ENCODE measurements at regions not wholly inside any gene's neighbourhood (a gene's known extent, or its start where the extent isn't known, plus 50 kb on each side); places are given as distances from the start of the nearest gene placed in this dataset.

DNA sequence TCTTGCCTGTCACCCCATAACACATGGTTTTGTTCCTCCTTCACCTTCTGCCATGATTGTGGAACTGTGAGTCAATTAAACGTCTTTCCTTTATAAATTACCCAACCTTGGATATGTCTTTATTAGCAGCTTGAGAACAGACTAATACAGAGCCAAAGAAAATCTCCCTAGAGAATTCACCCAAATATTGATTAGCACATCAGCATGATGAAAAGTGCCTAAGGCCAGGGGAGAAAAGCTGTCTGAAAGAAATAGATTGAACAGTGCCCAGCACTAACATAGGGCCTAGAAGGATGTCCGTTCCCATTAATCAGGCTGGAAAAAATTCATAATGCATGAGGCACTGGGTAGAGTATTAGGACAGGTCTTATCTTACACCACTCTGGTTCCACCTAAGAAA lies 111.9 kb upstream of the CALN1 start:
- TF ChIP-seq, protein P1, sequence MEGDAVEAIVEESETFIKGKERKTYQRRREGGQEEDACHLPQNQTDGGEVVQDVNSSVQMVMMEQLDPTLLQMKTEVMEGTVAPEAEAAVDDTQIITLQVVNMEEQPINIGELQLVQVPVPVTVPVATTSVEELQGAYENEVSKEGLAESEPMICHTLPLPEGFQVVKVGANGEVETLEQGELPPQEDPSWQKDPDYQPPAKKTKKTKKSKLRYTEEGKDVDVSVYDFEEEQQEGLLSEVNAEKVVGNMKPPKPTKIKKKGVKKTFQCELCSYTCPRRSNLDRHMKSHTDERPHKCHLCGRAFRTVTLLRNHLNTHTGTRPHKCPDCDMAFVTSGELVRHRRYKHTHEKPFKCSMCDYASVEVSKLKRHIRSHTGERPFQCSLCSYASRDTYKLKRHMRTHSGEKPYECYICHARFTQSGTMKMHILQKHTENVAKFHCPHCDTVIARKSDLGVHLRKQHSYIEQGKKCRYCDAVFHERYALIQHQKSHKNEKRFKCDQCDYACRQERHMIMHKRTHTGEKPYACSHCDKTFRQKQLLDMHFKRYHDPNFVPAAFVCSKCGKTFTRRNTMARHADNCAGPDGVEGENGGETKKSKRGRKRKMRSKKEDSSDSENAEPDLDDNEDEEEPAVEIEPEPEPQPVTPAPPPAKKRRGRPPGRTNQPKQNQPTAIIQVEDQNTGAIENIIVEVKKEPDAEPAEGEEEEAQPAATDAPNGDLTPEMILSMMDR (IDR thresholded peaks at IDR 0.05; ENCODE audit: extremely low read depth, insufficient read depth, missing control alignments): no peak
- in situ Hi-C loops (cut with MboI; ENCODE audit: low pct_unique_long_range_greater_than_20kb, low sequenced_read_pairs, unreplicated experiment): no loop called here
- no peak for DNase-seq (ENCODE audit: low spot score)

DNA sequence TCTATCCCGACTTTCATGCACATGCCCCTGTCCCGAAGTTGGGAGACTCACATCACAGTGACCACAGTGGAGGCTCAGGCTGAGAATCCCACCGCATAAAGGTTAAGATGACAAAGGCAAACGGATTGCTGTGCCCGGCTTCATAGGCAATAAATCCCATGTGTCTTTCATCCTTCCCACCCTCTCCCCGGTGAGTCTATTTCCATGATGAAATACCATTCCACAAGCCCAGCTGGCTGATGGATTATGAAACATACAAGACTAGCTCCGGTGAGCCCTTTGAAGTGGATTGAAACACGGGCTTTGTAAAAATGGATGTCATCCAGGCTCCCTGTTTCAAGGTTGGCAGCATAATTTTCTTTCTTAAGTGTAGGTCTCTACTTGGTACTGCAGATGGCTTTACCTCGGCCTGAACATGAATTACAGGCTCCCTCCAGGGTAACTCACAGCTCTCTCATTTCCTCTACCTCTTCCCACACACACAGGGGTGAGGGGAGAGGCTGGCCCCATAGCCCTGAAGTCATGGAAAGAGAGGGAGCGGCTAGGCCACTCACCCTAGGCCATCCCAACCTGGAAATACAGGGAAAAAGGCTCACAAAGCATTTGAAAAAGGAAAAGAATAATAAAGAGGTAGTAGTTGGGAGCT lies 92.0 kb upstream of the CALN1 start:
- DNase-seq (ENCODE audit: low spot score): no peak
- in situ Hi-C loops (cut with MboI; ENCODE audit: low pct_unique_long_range_greater_than_20kb, low sequenced_read_pairs, unreplicated experiment): no loop called here
- TF ChIP-seq, protein P1 (IDR thresholded peaks at IDR 0.05; ENCODE audit: extremely low read depth, insufficient read depth, missing control alignments): no peak

DNA sequence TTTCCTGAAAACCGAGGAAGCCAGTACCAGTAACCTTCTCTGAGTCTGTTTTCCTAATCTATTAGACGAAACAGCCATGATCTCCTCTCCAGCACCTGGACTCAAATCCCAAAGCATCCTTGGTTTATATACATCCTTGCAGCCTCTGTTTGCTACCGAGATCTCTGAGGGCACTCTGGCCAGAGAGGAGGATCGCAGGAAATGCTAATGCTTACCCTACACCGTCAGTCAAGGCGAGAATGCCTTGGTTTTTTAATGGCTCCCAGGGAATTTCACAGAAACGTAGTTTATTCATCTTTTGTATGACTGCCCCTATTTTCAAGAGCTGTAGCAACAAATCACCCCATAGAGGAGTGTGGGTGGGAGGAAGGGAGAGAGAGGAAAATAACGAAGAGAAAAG lies 91.5 kb upstream of the CALN1 start:
- TF ChIP-seq, protein P1 (IDR thresholded peaks at IDR 0.05; ENCODE audit: extremely low read depth, insufficient read depth, missing control alignments): no peak
- in situ Hi-C loops (cut with MboI; ENCODE audit: low pct_unique_long_range_greater_than_20kb, low sequenced_read_pairs, unreplicated experiment): no loop called here
- no peak for DNase-seq (ENCODE audit: low spot score)

DNA sequence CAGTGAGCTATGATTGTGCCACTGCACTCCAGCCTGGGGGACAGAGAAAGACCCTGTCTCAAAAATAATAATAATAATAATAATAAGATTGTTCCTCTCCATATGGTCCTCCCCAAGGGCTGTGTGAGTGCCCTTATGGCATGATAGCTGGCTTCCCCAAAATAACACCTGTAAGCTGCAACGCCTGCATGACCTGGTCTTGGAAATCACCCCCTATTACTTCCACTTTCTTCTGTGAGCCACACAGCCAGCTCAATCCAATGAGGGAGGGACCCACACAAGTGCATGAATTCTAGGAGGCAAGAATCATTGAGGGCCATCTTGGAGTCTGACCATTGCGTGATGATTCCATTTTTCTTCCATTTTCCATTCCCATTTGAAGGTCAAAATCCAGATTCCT lies 82.7 kb upstream of the CALN1 start:
- in situ Hi-C loops (cut with MboI; ENCODE audit: low pct_unique_long_range_greater_than_20kb, low sequenced_read_pairs, unreplicated experiment): no loop called here
- DNase-seq (ENCODE audit: low spot score): no peak
- TF ChIP-seq, protein P1 (IDR thresholded peaks at IDR 0.05; ENCODE audit: extremely low read depth, insufficient read depth, missing control alignments): no peak

DNA sequence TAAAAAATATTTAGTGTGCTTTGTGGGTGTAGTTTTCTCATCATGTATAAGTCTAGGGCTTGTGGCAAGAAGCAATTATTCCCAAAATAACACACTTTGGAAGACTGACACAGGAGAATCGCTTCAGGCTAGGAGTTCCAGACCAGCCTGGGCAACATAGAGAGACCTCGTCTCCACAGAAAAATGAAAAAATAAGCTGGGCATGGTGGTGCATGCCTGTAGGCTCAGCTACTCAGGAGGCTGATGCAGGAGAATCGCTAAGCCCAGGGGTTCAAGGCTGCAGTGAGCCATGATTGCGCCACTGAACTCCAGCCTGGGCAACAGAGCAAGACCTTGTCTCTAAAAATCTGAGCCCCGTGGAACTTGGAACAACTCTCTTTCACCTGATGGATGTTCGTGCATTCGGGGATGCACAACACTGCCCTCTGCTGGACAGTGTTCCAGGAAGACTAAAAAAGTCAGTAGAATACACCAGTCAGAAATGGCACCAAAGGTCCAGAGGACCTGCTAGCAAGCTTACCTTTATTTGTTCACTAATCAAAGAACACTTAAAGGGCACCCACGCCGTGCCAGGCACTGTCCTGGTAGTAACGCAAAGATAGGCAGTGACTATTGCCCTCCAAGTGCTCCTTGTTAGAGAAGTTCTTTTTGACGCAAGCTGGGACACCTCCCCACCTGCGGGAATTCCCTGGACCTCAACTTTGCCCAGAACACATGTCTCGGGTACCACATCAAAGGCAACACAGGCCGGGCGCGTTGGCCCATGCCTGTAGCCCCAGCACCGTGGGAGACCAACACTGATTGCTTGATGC lies 81.9 kb upstream of the CALN1 start:
- TF ChIP-seq, protein P1 (IDR thresholded peaks at IDR 0.05; ENCODE audit: extremely low read depth, insufficient read depth, missing control alignments): peak; percentile 75
- DNase-seq (ENCODE audit: low spot score): peak; percentile 58
- in situ Hi-C loops (cut with MboI; ENCODE audit: low pct_unique_long_range_greater_than_20kb, low sequenced_read_pairs, unreplicated experiment): no loop called here

DNA sequence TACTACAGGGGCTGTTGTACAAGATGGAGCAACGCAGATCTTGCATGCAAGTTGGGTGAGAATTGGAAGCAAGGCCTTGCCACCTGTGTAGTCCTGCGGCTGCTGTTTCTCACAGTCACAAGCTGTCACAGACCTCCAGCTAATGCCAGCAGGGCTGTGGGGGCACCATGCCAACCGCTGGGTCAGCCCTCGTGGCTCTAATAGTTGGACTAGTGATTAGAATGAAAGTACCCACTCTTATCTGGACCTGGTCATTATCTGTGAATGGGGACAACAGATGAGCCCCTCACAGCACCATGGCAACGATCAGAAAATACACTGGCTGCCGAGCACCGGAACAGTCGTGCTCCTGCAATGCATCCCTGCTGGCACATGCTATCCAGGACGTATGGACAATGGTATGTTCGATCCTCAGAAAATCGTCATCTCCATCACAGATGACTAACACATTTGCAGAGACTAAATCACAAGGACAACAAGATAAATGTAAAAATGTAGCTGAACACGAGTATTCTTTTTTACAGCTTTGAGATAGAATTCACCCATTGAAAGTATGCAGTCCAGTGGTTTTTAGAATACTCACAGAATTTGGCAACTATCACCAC lies 80.4 kb upstream of the CALN1 start:
- in situ Hi-C loops (cut with MboI; ENCODE audit: low pct_unique_long_range_greater_than_20kb, low sequenced_read_pairs, unreplicated experiment): no loop called here
- TF ChIP-seq, protein P1 (IDR thresholded peaks at IDR 0.05; ENCODE audit: extremely low read depth, insufficient read depth, missing control alignments): no peak
- DNase-seq (ENCODE audit: low spot score): no peak
